D721Med (cell line): ENCODE measurements at regions not wholly inside any gene's neighbourhood (a gene's known extent, or its start where the extent isn't known, plus 50 kb on each side); places are given as distances from the start of the nearest gene placed in this dataset.

Experiments
- DNase-seq: peaks from one replicate; pipeline ENCODE4 v3.0.0; 2011; ENCODE audit warnings: low spot score; ENCODE audit not compliant: insufficient read length
- FAIRE-seq: peaks from 2 replicates; lab custom pipeline; 2011; peaks lifted over from hg19 to GRCh38; lab: Jason Lieb, UNC
- TF ChIP-seq, protein P1 (sequence below): IDR thresholded peaks from 2 replicates; pipeline ENCODE4 v1.5.1; 2012; ENCODE audit warnings: mild to moderate bottlenecking, control low read depth; ENCODE audit not compliant: insufficient read depth; ENCODE audit errors: missing control alignments

- FAIRE-seq = no peak
- TF ChIP-seq, protein P1, sequence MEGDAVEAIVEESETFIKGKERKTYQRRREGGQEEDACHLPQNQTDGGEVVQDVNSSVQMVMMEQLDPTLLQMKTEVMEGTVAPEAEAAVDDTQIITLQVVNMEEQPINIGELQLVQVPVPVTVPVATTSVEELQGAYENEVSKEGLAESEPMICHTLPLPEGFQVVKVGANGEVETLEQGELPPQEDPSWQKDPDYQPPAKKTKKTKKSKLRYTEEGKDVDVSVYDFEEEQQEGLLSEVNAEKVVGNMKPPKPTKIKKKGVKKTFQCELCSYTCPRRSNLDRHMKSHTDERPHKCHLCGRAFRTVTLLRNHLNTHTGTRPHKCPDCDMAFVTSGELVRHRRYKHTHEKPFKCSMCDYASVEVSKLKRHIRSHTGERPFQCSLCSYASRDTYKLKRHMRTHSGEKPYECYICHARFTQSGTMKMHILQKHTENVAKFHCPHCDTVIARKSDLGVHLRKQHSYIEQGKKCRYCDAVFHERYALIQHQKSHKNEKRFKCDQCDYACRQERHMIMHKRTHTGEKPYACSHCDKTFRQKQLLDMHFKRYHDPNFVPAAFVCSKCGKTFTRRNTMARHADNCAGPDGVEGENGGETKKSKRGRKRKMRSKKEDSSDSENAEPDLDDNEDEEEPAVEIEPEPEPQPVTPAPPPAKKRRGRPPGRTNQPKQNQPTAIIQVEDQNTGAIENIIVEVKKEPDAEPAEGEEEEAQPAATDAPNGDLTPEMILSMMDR = no peak
Measured at GRCh38 chr7:1361756-1362125, 97.5 kb downstream of the MICALL2 start.

GRCh38 chr7:1362301-1362700 is 97.0 kb downstream of the MICALL2 start:
- no peak for FAIRE-seq
- TF ChIP-seq, protein P1 = no peak
- DNase-seq = no peak

More at GRCh38 chr7:1361756-1362125, 97.5 kb downstream of the MICALL2 start:
- DNase-seq = no peak

DNA sequence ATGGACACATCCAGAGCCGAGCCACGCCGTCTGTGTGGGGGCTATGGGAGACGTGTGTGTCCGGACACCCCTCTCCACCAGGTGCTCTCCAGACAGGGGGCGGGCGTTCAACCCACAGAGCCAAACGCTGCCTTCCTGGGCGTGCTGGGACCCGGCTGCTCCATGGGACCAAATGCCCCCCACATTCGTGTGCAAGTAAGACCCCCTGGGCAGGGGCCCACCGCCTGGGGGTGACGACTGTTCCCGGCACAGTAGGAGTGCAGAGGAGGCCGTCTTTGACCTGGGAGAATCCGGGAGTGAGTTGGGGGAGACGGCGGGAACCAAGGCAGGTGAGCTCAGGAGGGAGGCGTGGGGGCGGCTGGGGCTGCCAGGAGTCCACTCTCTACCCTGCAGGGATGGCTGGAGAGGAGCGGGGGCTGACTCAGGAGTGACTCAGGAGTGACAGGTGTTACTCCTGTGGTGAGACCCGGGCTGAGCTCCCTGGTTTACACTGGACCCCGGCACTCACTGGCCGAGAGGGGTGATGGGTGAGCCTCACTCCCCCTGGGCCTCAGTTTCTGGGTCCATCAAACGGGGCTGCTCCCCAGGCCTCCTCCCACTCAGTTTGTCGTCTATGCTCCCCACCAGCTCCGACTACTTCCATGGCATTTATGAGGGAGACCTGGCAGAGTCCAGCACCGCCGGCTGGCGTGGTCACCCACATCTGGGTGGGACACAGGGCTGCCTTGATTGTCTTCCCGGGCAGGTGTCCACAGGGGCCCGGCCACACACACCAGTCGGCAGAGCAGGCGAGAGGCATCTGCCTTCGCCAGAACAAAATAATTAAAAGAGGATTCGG is 95.0 kb downstream of the MICALL2 start:
- no peak for DNase-seq
- FAIRE-seq = no peak
- TF ChIP-seq, protein P1 = no peak

DNA sequence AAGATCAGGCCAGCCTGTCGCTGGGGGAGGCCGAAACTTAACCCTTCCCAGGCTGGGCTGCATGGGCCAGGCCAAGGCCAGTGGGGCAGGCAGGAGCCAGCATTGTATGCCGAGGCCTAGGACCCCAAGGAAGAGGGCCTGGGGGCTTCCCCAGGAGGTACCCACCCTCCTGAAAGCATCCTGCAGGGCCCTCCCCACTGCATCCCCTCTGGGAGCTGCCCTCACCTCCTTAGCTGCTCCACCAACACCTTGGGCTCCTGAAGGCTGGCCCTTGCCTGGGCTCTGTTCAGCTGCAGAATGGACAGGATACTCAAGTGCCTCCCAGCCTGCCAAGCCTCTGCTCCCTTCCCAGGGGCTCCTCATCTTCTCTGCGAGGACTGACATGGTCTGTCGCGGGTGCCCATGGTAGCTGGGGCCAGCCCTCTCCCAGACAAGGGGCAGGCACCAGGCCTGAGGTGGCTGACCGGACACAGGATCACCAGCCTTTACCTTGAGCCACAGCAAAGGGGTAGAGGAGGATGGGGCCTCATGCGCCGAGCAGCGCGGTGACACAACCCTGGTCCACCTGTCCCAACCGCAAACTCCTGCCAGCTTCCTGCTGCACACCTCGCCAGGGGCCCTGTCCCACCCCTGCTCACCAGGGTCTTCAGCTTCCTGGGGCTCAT is 94.2 kb downstream of the MICALL2 start:
- TF ChIP-seq, protein P1 = no peak
- DNase-seq (no peak), FAIRE-seq (no peak)

DNA sequence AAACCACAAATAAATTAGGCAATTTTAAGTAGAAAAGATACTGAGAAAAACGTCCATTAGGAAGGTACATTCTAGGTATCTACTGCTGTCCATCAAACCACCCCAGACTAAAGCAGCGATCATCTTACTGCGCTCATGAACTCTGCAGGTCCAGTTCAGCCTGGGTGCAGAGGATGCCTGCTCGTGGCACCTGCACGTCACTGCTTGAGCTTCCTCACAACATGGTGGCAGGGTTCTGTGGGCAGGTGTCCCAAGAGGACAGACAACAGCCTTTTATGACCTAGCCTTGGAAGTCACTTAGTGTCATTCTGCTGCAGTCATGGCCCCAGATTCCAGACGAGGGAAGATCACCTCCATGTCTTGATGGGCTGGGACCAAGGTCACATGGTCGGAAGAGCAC is 93.4 kb downstream of the MICALL2 start:
- FAIRE-seq = no peak
- no peak for DNase-seq
- TF ChIP-seq, protein P1 = no peak

GRCh38 chr7:1366801-1367405 is 92.4 kb downstream of the MICALL2 start:
- no peak for DNase-seq
- TF ChIP-seq, protein P1 = no peak
- no peak for FAIRE-seq
